Activated T-cell treated with anti-CD3 and anti-CD28 coated beads for 48 hours (primary cell): ENCODE measurements at regions not wholly inside any gene's neighbourhood (a gene's known extent, or its start where the extent isn't known, plus 50 kb on each side); places are given as distances from the start of the nearest gene placed in this dataset.
"Not testable (repeated sequence)": the region's sequence is repeated elsewhere in the genome, so short reads cannot be mapped to it uniquely, and the experiment has no call there.

Experiments used
- DNase-seq: peaks from one replicate; pipeline ENCODE4 v3.0.0-alpha.2; 2020; ENCODE audit warnings: low read depth

DNA sequence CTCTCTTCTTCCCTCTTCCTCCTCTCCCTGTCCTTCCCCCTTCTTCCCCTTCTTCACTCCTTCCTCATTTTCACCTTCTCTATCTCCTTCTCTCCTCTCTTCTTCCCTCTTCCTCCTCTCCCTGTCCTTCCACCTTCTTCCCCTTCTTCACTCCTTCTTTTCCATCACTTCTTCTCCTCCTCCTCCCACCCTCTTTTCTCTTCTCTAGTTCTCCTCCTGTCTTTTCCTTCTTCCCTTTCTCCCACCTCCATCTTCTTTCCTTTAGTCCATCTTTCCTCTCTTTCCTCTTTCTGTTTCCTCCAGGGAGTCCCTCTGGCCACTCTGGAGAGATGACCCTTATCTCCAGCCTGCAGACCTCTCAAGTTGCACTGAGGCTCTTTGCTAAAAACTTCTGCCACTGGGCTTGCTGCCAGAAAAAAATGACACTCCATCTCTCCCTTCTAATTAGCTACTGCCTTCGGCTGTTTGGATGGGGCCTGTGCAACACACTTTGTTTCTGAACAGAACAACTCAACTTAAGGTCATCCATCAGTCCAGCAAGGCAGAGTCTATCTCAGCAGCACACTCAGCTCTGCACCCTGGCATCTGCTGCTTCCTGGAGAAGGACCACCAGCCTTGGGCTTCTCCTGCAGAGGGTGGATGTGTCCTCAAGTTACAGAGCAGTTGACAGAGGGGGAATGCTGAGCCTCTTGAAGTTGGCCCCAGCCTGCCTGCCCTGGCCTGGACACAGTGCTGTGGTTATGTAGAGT, 538.8 kb downstream of the MATN1 start:
- no peak for DNase-seq

DNA sequence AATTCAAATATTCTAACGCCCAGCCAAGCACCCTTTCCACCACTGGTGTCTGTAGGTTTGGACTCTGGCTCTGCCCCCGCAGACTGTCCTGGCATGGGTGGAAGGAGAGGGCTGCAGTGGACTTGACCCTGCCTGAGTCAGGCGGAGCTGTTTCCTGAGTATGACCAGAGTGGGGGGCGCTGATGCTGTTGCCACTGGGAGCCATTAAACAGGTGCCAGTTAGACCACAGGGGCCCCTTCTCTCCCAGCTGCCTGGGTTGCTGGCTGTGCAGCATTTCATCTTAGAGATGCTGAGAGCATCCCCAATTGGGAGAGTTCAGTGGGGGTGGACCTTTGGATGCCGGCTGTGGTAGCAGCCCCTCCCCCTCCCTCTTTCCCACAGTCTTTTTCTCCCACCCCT, 539.5 kb downstream of the MATN1 start:
- no peak for DNase-seq

DNA sequence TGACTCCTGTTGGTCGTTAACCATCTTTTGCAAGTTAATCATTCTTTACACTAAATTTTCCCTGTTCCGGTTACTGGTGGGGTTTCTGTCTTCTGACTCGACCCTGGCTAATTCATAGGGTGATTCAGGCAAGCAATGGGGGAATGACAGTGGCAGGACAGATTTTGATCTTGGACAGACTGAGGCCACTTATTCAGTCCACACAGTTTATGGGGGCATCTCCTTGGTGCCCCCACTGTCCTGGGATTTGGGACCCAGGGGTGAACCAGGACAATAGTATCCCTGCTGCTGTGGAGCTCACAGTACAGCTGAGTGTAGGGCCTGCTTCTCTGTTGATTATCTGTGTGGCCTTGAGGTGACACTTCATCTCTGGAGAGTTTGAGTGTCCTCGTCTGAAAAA, 540.4 kb downstream of the MATN1 start:
- DNase-seq: no peak

DNA sequence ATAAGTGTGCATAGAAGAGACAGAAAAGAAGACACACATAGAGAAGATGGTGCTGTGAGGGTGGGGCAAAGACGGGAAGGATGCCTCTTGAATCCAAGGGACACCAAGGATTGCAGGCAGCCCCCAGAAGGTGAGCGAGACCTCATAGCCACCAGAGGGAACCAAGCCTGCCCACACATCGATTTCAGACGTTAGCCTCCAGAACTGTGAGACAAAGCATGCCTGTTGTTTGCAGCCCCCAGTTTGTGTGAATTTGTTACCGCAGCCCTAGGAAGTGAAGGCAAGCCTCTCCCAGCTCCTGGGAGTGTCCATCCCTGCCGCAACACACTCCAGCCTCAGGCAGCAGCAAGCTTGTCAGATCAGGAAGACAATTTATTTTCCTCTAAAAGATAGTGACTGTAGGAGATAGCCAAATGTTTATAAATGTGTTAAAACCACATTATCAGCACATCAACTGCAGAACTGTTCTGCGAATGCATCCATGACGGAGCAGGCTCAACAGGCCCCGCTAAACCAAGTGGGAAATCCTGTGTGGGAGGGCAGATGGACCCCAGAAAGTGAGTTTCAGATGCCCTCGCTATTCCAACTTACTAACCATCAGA, 543.3 kb downstream of the MATN1 start:
- no peak for DNase-seq

DNA sequence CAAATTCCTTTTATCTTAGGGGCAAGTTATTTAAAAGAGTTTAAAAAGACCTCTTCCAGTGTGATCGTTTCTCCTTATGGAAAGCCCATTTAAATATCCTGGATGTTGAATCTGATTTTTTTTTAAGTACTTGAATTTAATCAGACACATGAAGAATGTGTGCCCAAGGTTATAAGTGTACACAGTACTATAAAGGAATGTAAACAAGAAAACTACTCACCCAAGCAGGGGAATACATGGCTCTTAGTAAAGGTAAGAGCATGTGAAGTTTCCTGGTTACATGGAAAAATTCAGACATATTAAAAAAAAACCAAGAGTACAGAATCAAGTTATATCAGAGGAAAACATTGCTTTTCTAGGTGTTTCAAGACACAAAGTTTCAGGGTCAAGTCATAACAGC, 546.9 kb downstream of the MATN1 start:
- no peak for DNase-seq

DNA sequence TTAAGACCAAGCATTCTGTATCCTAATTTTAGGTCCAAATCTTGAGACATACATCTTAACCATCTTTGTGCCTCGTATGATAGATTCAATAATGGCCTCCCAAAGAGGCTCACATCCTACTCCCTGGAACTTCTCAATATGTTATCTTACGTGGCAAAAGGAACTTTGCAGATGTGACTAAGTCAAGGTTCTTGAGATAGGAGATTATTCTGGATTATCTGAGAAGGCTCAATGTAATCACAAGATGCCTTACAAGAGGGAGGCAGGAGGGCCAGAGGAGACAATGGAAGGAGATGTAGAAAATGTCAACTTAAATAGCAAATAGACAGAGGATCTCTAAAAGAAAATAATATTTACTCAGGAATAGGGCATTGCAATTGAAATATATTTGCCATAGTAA, 548.9 kb downstream of the MATN1 start:
- no peak for DNase-seq

DNA sequence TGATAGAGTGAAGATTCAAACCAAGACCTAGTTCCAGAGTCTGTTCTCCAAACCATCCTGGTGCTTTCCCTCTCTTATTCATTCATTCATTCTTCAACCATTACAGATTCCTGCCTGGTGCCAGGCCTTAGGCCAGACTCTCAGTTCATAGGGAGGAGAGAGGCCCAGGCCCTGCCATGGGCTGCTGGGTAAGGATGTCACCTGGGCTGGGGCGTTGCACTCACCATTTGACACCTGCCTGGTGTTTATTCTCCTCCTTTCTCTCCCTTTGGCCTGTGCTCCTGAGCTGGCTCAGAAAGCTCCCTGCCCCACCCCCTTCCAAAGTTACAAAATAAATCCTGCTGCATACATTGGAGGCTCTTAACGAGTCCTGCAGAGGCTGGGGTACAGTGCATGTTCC, 549.8 kb downstream of the MATN1 start:
- DNase-seq: no peak

DNA sequence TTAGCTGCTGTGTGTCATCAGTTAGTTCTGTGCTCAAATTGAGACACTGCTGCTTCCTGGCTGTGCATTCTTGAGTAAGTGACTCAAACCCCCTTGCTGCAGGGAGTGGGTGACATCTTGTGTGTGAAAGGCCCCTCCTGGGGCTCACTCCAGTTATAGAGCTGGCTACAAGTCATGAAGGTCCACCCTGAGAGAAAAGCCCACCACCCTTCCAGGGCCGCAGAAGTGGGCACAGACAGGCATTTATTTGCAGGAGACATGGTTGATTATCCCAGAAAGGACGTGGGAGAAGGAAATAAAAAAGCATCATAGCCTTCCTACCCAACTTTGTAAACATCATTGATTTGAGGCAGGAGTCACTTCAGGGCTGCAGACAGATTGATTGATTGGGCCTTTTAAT, 550.6 kb downstream of the MATN1 start:
- no peak for DNase-seq

DNA sequence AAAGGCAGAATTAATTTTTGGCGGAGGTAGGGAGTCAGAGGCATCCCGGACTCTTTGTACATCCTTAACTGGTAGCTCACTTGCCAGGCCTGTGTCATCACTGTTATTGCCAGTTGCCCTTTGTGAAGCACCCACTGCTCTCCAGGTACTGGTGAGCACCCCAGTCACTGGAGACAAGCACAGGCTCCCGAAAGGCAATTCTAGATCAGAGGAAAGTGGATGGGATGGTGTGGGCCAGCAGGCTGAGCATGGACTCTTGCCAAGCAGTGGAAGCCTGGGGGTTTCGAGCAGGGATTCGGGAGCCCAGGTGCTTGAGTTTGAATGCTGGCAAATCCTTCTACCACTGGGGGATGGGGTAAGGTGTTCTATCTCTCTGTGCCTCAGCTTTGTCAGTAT, 551.1 kb downstream of the MATN1 start:
- no peak for DNase-seq

DNA sequence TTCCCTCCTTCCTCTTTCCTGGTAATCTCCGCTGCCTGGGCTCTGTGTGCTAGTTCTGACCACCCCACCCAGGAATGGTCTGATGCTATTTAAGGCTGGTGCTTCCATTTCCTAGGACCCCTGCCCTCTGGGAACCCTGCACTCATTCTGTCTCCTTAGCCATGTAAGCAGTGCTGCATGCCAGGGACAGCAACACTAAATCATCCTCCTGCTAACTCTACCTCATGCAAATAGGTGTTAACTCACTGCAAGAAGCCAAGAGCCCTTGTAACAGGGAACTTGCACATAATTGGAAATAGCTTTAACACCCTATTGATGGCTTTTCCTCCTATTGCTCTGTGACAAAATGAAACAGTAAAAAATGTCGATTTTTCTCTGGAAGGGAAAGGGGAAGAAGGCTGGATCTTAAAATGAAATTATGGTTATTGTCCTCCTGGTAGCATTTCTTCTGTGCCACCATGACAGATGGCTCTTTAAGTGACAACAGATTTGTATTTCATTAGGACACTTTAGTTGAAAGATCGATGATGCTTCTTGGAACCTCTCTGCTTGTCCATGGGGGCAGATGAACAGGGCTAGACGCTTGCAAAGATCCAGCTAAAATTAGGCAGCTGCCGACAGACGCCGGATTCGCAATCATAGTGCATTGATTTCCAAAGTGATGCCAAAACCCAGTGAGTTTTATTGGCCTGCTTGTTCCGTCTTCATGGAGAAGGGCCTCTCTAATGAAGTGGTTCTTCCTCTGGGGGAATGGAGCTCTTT, 551.7 kb downstream of the MATN1 start:
- DNase-seq: no peak

DNA sequence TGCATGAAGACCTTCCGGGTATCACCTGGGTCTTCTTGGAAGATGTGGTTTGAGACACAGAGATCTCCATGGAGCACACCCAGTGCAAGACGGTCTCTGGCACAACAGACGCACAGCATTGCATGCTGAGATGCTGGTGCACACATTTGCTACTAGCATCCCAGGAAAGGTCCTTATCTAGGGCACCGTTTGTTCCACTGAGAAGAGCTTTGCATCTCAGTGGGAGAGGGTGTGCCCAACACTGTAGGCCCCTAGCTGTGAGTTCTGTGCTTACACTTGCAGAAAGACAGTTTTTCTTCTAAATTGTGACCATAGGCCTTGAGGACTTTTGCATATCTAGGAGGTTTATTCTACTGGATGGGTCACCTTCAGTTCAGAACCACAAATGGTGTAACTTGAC, 554.1 kb downstream of the MATN1 start:
- no peak for DNase-seq

DNA sequence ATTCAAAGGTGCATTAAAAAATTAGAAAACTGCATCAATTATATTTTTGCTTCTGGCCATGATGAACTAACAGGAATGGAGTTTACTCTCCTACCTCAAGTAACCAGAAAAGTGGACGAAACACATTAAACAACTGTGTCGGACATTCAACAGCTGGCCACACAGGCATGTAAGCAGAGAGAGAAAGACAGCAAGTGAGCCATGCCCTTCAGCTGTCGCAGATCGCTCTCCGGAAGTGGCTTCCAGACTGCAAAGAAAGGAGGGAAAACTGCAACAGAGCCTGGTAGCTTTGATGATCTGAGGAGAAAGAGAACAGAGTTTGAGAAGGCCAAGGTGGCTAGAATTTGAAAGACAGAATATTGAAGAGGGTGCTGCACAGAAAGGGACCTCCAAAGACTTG, 557.2 kb downstream of the MATN1 start:
- no peak for DNase-seq

DNA sequence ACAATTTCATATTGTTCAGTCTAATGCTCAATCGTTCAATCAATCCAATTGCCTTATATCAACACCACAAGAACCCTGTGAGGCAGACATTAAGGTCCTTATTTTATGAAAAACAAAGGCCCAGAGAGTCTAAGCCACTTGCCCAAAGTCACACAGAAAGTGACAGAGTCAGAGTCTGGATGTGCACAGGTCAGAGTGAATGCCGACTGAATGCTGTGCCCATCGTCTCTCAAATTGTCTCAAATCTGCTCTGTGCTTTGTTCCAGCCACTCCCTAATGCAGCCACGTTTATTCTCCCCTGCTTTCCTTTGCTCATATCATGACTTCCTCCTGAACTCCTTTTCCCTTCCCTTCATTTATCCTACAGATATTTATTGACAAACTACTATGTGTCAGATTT, 558.3 kb downstream of the MATN1 start:
- no peak for DNase-seq

DNA sequence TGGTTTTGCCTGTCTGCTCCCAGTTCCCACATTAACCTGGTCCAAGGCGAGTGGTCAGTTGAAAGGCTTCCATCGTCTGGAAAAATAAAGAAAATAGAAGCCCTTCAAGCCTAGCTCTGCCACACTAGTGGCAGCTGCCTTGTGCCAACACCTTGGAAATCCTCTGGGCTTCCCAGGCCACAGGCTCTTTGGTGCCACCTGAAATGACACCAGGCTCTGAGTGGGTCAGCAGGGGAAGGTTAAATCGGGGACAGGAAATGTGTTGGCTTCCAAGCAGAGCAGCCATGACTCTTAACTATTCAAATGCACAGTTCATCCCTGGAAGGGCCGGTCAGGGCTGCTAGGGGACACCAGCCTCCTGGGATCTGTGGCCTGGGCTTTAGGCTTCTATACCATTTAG, 558.7 kb downstream of the MATN1 start:
- DNase-seq: no peak

DNA sequence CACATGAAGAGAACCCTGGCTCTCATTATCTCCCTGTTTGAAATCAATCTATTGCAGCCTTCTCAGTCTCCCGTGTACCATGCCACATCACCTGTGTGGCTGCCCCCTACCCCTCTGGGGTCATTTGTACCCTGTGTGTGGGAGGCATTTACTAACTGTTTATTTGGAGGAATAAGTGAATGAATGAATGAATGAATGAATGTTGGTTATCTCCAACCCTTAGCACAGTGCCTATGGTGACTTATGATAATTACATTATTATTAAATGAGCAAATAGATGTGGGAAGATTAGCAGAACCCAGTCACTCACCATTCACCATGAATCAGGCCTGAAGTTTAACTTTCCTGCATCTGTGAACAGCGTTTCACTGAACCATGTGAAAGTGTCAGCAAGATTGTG, 560.8 kb downstream of the MATN1 start:
- DNase-seq: no peak

DNA sequence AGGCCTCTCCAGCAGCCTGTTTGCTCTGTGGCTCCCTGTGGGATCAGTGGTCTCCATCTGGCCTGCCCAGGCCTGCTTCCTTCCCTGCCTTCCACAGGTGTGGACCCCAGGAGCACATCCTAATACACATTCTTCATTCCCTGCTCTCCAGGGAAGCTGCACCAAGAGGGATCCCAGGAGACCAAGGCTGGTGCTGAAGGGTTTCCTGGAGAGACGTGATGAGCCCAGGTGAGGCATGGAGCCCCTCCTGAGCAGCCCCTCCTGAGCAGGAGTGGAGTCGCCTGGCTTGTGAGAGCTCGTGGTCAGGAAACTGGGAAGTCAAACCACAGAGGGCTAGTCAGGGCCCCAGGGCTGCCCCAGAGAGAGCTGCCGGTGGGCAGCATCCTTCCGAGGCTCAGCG, 561.4 kb downstream of the MATN1 start:
- DNase-seq: no peak

DNA sequence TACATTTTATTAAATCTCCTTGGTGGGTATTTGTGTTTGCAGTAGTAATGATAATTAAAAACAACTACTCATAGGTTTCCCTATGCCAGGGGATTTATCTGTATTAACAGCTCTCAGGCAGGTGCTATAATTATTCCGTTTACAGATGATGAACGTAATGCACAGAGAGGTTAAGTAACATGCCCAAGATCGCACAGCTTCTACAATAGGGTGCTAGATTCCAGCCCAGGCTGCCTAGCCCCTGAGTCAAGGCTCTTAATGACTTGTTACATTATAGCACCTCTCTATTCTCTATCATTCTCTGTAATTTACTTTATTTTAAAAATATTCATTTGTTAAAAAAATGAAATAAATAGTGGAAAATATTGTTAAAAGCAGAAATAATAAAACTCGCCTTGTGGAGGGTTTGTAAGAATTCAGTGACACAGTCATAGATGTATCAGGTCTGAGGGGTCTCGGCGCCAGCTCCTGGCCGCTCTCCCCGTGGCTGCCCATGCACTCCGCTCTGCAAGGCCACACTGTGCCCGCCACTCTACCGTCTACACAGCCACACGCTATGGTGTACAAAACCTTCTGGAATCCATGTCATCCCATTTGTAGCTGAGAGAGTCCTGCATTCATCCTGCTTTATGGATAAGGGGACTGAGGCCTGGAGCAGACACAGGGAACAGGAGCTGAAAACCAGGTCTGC, 562.2 kb downstream of the MATN1 start:
- no peak for DNase-seq

DNA sequence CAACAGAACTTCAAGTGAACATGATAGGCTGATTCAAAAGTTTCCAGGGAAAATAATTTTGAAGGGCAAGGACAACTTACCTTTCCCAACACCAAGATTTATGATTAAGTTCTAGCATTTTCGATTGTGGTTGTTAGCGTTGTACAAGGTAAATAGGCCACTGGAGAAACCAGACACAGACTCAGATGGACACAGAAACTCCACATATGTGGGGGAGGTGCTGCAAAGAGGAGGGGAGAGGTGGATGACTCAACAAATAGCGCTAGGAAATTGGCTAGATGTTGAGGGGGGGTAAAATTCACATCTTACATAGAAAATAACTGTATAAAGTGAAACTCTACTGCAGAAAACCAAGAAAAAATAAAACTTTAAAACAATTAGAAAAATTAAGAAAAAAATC, 564.4 kb downstream of the MATN1 start:
- DNase-seq: no peak

DNA sequence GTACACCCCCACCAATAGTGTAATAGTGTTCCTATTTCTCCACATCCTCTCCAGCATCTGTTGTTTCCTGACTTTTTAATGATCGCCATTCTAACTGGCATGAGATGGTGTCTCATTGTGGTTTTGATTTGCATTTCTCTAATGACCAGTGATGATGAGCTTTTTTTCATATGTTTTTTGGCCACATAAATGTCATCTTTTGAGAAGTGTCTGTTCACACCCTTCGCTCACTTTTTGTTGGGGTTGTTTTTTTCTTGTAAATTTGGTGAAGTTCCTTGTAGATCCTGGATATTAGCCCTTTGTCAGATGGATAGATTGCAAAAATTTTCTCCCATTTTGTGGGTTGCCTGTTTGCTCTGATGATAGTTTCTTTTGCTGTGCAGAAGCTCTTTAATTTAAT, 567.7 kb downstream of the MATN1 start:
- not testable (repeated sequence) for DNase-seq

DNA sequence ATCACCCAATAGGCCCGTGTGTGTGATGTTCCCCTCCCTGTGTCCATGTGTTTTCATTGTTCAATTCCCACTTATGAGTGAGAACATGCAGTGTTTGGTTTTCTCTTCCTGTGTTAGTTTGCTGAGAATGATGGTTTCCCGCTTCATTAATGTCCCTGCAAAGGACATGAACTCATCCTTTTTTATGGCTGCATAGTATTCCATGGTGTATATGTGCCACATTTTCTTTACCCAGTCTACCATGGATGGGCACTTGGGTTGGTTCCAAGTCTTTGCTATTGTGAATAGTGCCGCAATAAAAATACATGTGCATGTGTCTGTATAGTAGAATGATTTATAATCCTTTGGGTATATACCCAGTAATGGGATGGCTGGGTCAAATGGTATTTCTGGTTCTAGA, 568.1 kb downstream of the MATN1 start:
- DNase-seq: not testable (repeated sequence)

DNA sequence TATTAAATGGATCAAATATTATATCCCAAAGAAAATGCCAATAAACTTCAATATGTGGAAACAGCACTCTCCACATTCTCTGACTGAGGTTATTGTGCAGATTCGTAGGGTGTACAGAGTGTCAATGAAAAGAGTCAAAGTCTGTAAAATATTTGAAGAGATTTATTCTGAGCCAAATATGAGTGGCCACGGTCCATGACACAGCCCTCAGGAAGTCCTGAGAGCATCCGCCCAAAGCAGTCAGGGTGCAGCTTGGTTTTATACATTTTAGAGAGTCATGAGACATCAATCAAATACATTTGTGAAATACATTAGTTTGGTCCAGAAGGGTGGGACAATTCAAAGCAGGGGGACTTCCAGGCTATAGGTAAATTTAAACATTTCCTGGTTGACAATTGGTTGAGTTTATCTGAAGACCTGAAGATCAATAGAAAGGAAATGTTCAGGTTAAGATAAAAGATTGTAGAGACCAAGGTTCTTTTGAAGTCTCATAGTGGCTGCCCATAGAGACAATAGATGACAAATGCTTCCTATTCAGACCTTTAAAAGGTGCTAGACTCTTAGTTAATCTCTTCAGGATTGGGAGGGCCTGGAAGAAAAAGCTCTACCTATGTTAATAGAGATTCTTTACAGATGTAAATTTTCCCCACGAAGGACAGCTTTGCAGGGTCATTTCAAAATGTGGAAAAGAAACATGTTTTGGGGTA, 569.5 kb downstream of the MATN1 start:
- DNase-seq: no peak

DNA sequence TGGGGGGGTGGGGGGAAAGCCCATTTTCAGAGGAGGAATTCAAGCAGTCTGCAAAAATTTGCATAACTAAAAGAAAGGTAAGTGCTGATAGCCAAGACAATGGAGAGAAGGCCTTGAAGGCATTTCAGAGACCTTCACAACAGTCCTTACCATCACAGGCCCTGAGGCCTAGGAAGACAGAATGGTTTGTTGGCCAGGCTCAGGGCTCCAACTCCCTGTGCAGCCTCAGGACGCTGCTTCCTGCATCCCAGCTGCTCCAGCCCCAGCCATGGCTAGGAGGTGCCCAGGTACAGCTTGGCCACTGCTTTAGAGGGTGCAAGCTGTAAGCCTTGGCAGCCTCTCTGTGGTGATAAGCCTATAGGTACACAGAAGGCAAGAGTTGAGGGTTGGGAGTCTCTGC, 571.6 kb downstream of the MATN1 start:
- no peak for DNase-seq
